ENCODE measurements at regions not wholly inside any gene's neighbourhood (a gene's known extent, or its start where the extent isn't known, plus 50 kb on each side); places are given as distances from the start of the nearest gene placed in this dataset.

DNA sequence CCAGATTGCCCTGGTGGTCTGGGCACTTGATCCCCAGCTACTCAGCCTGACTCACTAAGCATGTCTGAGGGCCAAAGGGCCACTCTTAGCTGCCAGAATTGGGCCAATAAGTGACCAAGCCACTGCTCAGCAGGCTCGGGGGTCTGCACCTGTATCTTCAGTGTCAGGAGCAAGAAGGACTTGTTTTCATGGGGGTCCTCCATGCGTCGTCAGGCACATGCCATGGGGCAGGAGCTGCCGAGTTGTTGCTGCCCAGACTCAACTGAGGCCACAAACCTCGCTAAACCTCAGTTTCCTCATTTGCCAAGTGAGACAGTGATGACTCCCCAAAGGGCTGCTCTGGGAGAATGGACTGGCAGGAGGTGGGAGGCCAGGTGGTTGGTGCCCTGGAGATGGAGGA, 158.6 kb upstream of the GDF10 start:
- no peak overlapping the region for H3K27ac ChIP-seq
- H3K36me3 ChIP-seq (replicated peaks; ENCODE audit: insufficient read depth, low read depth) = no peaks in the 10 kb centered on the region
- no peak overlapping the region for H2AFZ ChIP-seq
- TF ChIP-seq EZH2phosphoT487 (IDR thresholded peaks at IDR 0.05; ENCODE audit: low read depth, severe bottlenecking, unreplicated experiment) = no peak
- TF ChIP-seq, protein P1, sequence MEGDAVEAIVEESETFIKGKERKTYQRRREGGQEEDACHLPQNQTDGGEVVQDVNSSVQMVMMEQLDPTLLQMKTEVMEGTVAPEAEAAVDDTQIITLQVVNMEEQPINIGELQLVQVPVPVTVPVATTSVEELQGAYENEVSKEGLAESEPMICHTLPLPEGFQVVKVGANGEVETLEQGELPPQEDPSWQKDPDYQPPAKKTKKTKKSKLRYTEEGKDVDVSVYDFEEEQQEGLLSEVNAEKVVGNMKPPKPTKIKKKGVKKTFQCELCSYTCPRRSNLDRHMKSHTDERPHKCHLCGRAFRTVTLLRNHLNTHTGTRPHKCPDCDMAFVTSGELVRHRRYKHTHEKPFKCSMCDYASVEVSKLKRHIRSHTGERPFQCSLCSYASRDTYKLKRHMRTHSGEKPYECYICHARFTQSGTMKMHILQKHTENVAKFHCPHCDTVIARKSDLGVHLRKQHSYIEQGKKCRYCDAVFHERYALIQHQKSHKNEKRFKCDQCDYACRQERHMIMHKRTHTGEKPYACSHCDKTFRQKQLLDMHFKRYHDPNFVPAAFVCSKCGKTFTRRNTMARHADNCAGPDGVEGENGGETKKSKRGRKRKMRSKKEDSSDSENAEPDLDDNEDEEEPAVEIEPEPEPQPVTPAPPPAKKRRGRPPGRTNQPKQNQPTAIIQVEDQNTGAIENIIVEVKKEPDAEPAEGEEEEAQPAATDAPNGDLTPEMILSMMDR (IDR thresholded peaks at IDR 0.05; ENCODE audit: poor library complexity) = no peak
- TF ChIP-seq EZH2 (IDR thresholded peaks at IDR 0.05; ENCODE audit: borderline replicate concordance) = no peak
- H4K20me1 ChIP-seq (ENCODE audit: insufficient read depth, poor library complexity, severe bottlenecking) = no peaks in the 10 kb centered on the region
- no peaks in the 10 kb centered on the region for H3K9me3 ChIP-seq (ENCODE audit: low read depth)
- no peaks in the 10 kb centered on the region for H3K27me3 ChIP-seq
- H3K4me2 ChIP-seq = no peak overlapping the region
- WGBS (ENCODE audit: low lambda C conversion rate, missing lambda C conversion rate) = 89% methylated on average over 5 of the region's 5 CpGs
- no peak overlapping the region for H3K4me3 ChIP-seq
- no peaks in the 10 kb centered on the region for H3K4me1 ChIP-seq (ENCODE audit: insufficient read depth)
- H3K9me2 ChIP-seq (replicated peaks; ENCODE audit: insufficient read depth) = no peaks in the 10 kb centered on the region
- no peak for DNase-seq (ENCODE audit: low spot score)
- no peaks in the 10 kb centered on the region for H3K79me2 ChIP-seq

DNA sequence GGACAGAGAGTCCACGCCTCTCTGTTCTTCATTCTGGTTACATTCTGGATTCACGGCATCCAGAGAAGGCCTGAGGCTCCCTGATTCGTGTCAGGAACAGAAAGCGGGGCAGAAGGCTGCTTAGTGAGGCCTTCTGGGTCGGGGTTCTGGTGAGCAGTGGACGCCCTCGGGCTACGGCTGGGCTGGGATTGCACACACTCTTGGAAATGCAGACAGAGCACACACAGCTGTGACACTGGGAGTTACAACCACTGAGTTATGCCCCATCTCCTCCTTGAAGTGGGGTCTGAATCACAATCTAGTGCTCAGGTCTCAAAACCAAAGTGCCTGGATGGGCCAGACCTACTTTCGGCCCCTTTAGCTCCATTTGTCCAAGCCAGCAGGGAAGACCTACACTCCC, 156.9 kb upstream of the GDF10 start:
- no peak for DNase-seq (ENCODE audit: low spot score)
- no peak for TF ChIP-seq EZH2 (IDR thresholded peaks at IDR 0.05; ENCODE audit: borderline replicate concordance)
- TF ChIP-seq EZH2phosphoT487 (IDR thresholded peaks at IDR 0.05; ENCODE audit: low read depth, severe bottlenecking, unreplicated experiment) = no peak
- TF ChIP-seq, protein P1 (IDR thresholded peaks at IDR 0.05; ENCODE audit: poor library complexity) = no peak
- WGBS (ENCODE audit: low lambda C conversion rate, missing lambda C conversion rate) = 91% methylated on average over 9 of the region's 9 CpGs

DNA sequence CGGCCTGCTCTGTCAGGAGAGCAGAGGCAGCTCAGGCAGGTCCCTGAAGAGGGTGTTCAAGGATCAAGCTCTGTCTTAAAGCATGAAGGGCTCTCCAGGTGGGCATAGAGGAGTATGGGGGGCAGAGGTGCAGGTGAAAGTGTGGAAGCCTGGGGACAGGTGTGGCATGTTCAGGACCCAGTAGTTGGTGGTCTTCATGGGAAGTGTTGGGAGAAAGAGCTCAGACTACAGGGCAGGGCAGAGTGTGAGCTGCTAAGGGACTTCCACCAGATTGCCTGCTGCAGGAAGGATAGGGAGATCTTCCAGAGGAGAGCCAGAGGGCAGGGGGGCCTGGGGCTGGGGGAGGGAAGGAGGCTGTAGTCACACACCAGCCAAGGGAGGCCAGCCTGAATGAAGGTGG, 156.5 kb upstream of the GDF10 start:
- 82% methylated on average over 1 of the region's 1 CpG for WGBS (ENCODE audit: low lambda C conversion rate, missing lambda C conversion rate)
- H3K4me1 ChIP-seq (ENCODE audit: insufficient read depth) = no peaks in the 10 kb centered on the region
- no peak overlapping the region for H3K4me2 ChIP-seq
- H3K27ac ChIP-seq = no peak overlapping the region
- no peaks in the 10 kb centered on the region for H3K27me3 ChIP-seq
- H3K4me3 ChIP-seq = no peak overlapping the region
- H3K9me2 ChIP-seq (replicated peaks; ENCODE audit: insufficient read depth) = no peaks in the 10 kb centered on the region
- H4K20me1 ChIP-seq (ENCODE audit: insufficient read depth, poor library complexity, severe bottlenecking) = no peaks in the 10 kb centered on the region
- no peak for DNase-seq (ENCODE audit: low spot score)
- no peaks in the 10 kb centered on the region for H3K79me2 ChIP-seq
- no peaks in the 10 kb centered on the region for H3K9me3 ChIP-seq (ENCODE audit: low read depth)
- H3K36me3 ChIP-seq (replicated peaks; ENCODE audit: insufficient read depth, low read depth) = no peaks in the 10 kb centered on the region
- no peak overlapping the region for H2AFZ ChIP-seq
- TF ChIP-seq EZH2 (IDR thresholded peaks at IDR 0.05; ENCODE audit: borderline replicate concordance) (no peak), EZH2phosphoT487 (IDR thresholded peaks at IDR 0.05; ENCODE audit: low read depth, severe bottlenecking, unreplicated experiment) (no peak)
- TF ChIP-seq, protein P1 (IDR thresholded peaks at IDR 0.05; ENCODE audit: poor library complexity) = no peak

More for the DNA sequence above, 156.9 kb upstream of the GDF10 start:
- H2AFZ ChIP-seq = no peak overlapping the region
- H3K9me3 ChIP-seq (ENCODE audit: low read depth) = no peaks in the 10 kb centered on the region
- no peak overlapping the region for H3K4me3 ChIP-seq
- no peak overlapping the region for H3K27ac ChIP-seq
- no peaks in the 10 kb centered on the region for H3K9me2 ChIP-seq (replicated peaks; ENCODE audit: insufficient read depth)
- no peaks in the 10 kb centered on the region for H3K27me3 ChIP-seq
- no peaks in the 10 kb centered on the region for H3K36me3 ChIP-seq (replicated peaks; ENCODE audit: insufficient read depth, low read depth)
- no peaks in the 10 kb centered on the region for H3K79me2 ChIP-seq
- no peak overlapping the region for H3K4me2 ChIP-seq
- H4K20me1 ChIP-seq (ENCODE audit: insufficient read depth, poor library complexity, severe bottlenecking) = no peaks in the 10 kb centered on the region
- no peaks in the 10 kb centered on the region for H3K4me1 ChIP-seq (ENCODE audit: insufficient read depth)

DNA sequence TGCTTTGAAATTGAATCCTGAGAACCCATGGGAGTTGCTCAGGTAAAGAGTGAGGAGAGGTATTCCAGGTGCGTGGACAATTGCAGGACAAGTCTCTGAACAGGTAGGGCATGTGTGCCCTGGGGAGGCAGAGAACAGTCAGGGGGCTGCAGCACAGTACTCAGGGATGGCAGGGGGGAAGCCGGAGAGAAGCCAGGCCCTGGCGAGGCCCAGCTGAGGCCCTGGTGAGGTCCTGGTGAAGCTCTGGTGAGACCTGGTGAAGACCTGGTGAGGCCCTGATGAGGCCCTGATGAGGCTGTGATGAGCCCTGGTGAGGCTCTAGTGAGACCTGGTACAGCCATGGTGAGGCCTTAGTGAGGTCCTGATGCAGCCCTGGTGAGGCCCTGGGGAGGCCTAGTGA, 155.5 kb upstream of the GDF10 start:
- no peaks in the 10 kb centered on the region for H3K9me2 ChIP-seq (replicated peaks; ENCODE audit: insufficient read depth)
- H3K4me3 ChIP-seq = no peak overlapping the region
- H3K4me1 ChIP-seq (ENCODE audit: insufficient read depth) = no peaks in the 10 kb centered on the region
- WGBS (ENCODE audit: low lambda C conversion rate, missing lambda C conversion rate) = 97% methylated on average over 3 of the region's 3 CpGs
- H3K27ac ChIP-seq = no peak overlapping the region
- no peaks in the 10 kb centered on the region for H3K27me3 ChIP-seq
- no peak for DNase-seq (ENCODE audit: low spot score)
- no peaks in the 10 kb centered on the region for H4K20me1 ChIP-seq (ENCODE audit: insufficient read depth, poor library complexity, severe bottlenecking)
- H3K79me2 ChIP-seq = no peaks in the 10 kb centered on the region
- no peaks in the 10 kb centered on the region for H3K9me3 ChIP-seq (ENCODE audit: low read depth)
- no peaks in the 10 kb centered on the region for H3K36me3 ChIP-seq (replicated peaks; ENCODE audit: insufficient read depth, low read depth)
- no peak overlapping the region for H2AFZ ChIP-seq
- H3K4me2 ChIP-seq = no peak overlapping the region
- no peak for TF ChIP-seq EZH2 (IDR thresholded peaks at IDR 0.05; ENCODE audit: borderline replicate concordance)
- TF ChIP-seq EZH2phosphoT487 (IDR thresholded peaks at IDR 0.05; ENCODE audit: low read depth, severe bottlenecking, unreplicated experiment) = no peak
- TF ChIP-seq, protein P1 (IDR thresholded peaks at IDR 0.05; ENCODE audit: poor library complexity) = no peak

Data from hepatocyte (in vitro differentiated cells).